ENCODE measurements at regions not wholly inside any gene's neighbourhood (a gene's known extent, or its start where the extent isn't known, plus 50 kb on each side); places are given as distances from the start of the nearest gene placed in this dataset.
"Not testable (repeated sequence)": the region's sequence is repeated elsewhere in the genome, so short reads cannot be mapped to it uniquely, and the experiment has no call there.

DNA sequence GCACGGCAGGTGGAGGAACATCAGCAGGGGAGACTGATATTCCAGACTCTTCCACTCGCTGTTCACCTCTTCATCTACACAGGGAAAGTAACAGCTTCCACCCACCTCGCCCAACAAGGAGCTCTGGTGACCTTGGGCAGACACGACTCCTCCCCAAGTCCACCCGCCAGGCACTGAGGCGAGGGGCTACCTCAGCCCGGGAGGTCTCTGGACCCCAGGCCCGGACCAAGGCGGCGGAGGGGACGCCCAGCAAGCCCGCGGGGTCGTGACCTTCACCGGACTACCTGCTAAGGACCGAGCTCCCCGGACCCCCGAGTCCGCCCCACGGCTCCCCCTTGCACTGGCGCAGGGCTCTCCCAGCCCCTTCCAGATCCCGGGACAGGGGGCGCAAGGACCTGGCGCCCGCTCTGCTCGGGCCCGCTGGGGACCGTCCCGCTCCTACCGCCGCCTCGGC, 70.2 kb upstream of the LPCAT1 start:
- TF ChIP-seq CTCF (IDR thresholded peaks at IDR 0.05) = no peak
- 11 to 14% methylated on average over 13 to 32 of the region's 32 CpGs for WGBS, 2 donors
- peak overlapping the region; percentile 50 to 79 (median 59) for H3K27ac ChIP-seq
- DNase-seq (peak in 5 of 6 donors; percentile 5 to 71 (median 38)), ATAC-seq (peak; percentile 20 to 49 (median 34)), FAIRE-seq (no peak)
- intact Hi-C loops (cut with DNase I) = no loop called here
- H3K27me3 ChIP-seq = no peaks in the 10 kb centered on the region
- no peaks in the 10 kb centered on the region for H3K9me3 ChIP-seq
- H3K36me3 ChIP-seq = no peaks in the 10 kb centered on the region
- H3K4me3 ChIP-seq = peak overlapping the region; percentile 20 to 66 (median 42)
- H3K4me1 ChIP-seq = no peaks in the 10 kb centered on the region

- WGBS, 2 donors = 90 to 93% methylated on average over 17 of the region's 17 CpGs
- H3K4me1 ChIP-seq; H3K9me3 ChIP-seq; H3K4me3 ChIP-seq; H3K36me3 ChIP-seq; DNase-seq; H3K27me3 ChIP-seq; FAIRE-seq; ATAC-seq; H3K27ac ChIP-seq; intact Hi-C loops (cut with DNase I): not testable (repeated sequence)
Observed at GRCh38 chr5:1588071-1588694, 64.4 kb upstream of the LPCAT1 start.

GRCh38 chr5:1583081-1583875, 59.5 kb upstream of the LPCAT1 start:
- H3K27me3 ChIP-seq; ATAC-seq; H3K4me3 ChIP-seq; FAIRE-seq; intact Hi-C loops (cut with DNase I); H3K4me1 ChIP-seq; H3K36me3 ChIP-seq; DNase-seq; H3K9me3 ChIP-seq: not testable (repeated sequence)
- WGBS, 2 donors = 83 to 93% methylated on average over 15 of the region's 15 CpGs
- peak overlapping the region in 1 of 4 donors; percentile 9 for H3K27ac ChIP-seq

DNA sequence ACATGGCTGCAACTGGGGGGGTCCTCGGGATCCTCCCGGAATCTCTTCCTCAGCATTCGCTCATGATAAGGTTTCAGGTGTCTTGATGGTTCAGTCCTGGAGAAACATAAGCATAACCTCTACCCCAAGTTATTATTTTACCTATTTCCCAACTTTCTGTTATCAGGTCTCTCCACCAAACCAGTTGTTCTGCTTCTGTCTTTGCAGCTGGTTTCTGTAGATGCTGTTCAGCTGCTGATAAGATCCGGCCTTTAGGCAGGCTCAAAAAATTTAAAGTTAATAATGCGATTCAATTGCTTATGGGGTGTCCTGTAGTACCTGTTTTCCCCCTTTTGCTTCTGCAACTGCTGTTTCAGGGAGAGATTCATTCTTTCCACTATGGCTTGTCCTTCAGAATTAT, 55.6 kb upstream of the LPCAT1 start:
- 91 to 93% methylated on average over 5 of the region's 5 CpGs for WGBS, 2 donors
- H3K27me3 ChIP-seq; H3K4me1 ChIP-seq; H3K27ac ChIP-seq; H3K9me3 ChIP-seq; DNase-seq; H3K36me3 ChIP-seq; FAIRE-seq; intact Hi-C loops (cut with DNase I); ATAC-seq; H3K4me3 ChIP-seq: not testable (repeated sequence)

DNA sequence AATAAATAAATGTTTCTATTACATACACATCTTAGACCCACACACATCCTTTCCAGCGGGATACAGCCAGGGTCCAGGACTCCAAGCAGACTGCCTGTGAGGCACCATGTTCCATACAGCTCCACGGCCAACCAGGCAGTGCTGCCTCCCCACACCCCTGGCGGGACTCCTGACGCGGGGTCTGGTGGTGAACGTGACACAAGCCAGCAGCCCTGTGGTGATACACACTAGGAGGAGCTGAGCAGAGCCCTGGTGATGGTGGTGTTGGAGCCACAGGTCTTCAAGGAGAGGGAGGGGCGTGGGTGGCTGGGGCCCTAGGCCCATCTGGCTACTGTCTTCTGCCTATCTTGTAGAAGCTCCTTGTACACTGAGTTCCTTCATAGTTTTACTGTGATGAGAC, 53.1 kb upstream of the LPCAT1 start:
- H3K27ac ChIP-seq; FAIRE-seq; H3K9me3 ChIP-seq; H3K27me3 ChIP-seq; ATAC-seq; H3K36me3 ChIP-seq; intact Hi-C loops (cut with DNase I); H3K4me1 ChIP-seq; H3K4me3 ChIP-seq; DNase-seq: not testable (repeated sequence)
- 93 to 96% methylated on average over 7 of the region's 7 CpGs for WGBS, 2 donors

- H3K4me1 ChIP-seq; ATAC-seq; intact Hi-C loops (cut with DNase I); H3K36me3 ChIP-seq; DNase-seq; H3K27me3 ChIP-seq; H3K4me3 ChIP-seq; H3K9me3 ChIP-seq; H3K27ac ChIP-seq; FAIRE-seq: not testable (repeated sequence)
- 93 to 95% methylated on average over 21 to 23 of the region's 25 CpGs for WGBS, 2 donors
Observed at GRCh38 chr5:1575991-1576714, 52.4 kb upstream of the LPCAT1 start.

GRCh38 chr5:1575491-1575890, 51.7 kb upstream of the LPCAT1 start:
- intact Hi-C loops (cut with DNase I); H3K4me1 ChIP-seq; H3K4me3 ChIP-seq; FAIRE-seq; DNase-seq; H3K36me3 ChIP-seq; H3K9me3 ChIP-seq; H3K27me3 ChIP-seq; ATAC-seq: not testable (repeated sequence)
- H3K27ac ChIP-seq = peak overlapping the region in 2 of 4 donors; percentile 38 to 41
- 54 to 78% methylated on average over 5 of the region's 5 CpGs for WGBS, 2 donors

DNA sequence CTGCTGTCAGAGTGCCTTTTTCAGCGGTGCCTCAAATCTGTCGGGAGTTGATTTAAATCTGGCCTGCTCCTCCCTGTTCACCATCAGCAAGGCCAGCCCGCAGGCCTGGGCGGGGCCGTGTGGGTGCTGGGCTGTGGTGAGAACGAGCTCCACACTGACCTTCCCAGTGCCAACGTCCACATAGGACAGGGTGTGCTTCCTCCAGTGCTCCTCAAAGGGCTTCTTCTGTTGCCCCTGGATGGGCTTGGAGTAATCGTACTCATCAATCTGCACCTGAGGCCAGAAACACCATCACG, 50.2 kb upstream of the LPCAT1 start:
- H3K4me3 ChIP-seq; FAIRE-seq; H3K36me3 ChIP-seq; H3K9me3 ChIP-seq; H3K27me3 ChIP-seq; DNase-seq; H3K4me1 ChIP-seq; H3K27ac ChIP-seq; intact Hi-C loops (cut with DNase I); ATAC-seq: not testable (repeated sequence)
- 80 to 84% methylated on average over 7 to 8 of the region's 9 CpGs for WGBS, 2 donors

- WGBS, 2 donors = 80 to 84% methylated on average over 14 to 15 of the region's 15 CpGs
- intact Hi-C loops (cut with DNase I); FAIRE-seq; H3K36me3 ChIP-seq; H3K4me3 ChIP-seq; DNase-seq; H3K9me3 ChIP-seq; H3K27me3 ChIP-seq; H3K4me1 ChIP-seq; ATAC-seq; H3K27ac ChIP-seq: not testable (repeated sequence)
Observed at GRCh38 chr5:1573217-1574022, 49.7 kb upstream of the LPCAT1 start.
